ENCODE measurements at regions not wholly inside any gene's neighbourhood (a gene's known extent, or its start where the extent isn't known, plus 50 kb on each side); places are given as distances from the start of the nearest gene placed in this dataset.

GRCh38 chr17:83183145-83183948 lies 103.9 kb downstream of the METRNL start (continued):
- TF ChIP-seq RXRA (IDR thresholded peaks at IDR 0.05; ENCODE audit: insufficient read depth, low read depth, low read length), result no peak
